ENCODE measurements at regions not wholly inside any gene's neighbourhood (a gene's known extent, or its start where the extent isn't known, plus 50 kb on each side); places are given as distances from the start of the nearest gene placed in this dataset.

DNA sequence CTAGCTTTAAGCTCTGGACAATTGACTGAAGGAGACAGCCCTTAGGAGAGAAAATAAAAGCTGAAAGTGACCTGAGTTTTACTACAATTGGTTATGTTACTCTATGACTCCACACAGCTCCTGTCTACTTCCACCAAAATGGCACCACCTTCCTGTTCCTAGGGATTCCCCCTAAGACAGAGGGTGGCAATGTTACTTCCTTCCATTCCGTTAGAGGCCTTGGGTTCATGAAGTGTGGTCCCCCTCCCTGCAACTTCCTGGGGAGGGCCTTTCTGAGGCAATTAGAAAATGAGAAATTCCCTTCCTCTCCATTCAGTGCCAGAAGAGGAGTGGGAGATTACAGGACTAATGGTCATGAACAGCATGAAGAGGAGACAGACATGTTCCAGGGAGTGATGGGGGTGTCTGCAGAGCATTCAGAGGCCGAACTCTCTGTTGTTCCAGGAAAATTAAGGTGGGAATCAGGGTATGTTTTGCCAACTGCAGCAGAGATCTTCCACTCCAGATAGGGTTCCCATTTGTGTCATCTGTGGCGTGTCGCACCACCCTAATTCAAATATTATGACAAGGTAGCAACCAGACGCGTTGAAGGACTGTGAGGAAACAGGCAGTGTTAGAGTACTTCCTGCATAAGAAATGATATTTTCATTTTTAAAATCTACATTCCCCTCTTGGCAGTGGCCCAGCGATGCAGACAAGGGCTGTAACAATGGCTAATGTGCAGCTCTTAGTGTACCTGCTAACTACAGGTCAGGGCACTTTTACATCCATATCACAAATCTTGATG, 53.1 kb upstream of the TRIM67 start:
- DNase-seq = peak; percentile 13

DNA sequence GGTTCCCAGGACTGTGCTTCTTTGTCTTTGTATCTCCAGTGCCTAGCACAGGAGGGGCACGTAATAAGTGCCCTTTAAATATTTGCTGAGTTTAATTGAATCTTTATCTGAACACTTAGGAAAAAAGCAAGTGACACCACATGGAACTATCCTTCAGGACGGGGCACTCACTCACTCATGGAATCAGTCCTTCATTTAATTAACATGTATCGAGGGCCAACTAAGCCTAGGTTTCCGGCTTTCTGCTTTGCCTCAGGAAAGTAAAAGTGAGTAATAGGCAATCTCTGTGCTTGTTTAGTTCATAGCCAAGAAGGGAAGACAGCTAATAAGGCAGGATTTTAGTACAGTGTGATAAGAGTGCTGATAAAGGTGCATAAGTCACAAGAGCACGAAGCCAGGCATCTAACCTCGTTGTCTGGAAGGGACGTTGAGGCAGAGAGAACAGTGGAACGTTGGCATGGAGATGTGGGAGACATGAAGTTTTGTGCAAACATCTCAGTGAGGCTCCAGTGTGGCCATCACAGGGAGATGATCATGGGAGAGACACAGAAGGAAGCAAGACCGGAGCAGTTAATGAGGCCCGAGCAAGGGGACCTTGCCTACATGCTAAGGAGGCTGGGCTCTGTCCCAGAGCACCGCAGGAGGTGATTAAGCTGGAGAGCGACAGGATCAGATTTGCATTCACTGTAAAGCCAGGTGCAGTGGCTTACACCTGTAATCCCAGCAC, 54.1 kb upstream of the TRIM67 start:
- DNase-seq = no peak

DNA sequence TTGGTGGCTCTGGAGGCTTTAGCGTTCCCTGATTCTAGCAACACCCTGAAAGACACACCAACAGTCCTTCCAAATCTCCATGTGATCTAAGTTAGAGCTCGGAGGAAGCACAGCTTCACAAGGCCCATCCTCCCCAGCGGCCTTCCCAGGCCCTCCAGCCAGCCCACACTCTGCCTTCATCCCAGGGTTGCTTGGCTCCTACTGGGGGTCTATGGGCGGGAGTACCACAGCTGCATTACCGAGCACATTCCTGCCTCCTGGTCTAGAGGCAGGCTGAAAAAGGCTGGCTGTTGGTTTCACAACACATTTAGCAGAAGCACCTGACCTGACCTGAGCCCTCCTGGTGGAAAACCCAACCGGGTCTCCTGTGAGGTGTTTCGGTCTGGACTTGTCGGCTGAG, 54.7 kb upstream of the TRIM67 start:
- DNase-seq = no peak

DNA sequence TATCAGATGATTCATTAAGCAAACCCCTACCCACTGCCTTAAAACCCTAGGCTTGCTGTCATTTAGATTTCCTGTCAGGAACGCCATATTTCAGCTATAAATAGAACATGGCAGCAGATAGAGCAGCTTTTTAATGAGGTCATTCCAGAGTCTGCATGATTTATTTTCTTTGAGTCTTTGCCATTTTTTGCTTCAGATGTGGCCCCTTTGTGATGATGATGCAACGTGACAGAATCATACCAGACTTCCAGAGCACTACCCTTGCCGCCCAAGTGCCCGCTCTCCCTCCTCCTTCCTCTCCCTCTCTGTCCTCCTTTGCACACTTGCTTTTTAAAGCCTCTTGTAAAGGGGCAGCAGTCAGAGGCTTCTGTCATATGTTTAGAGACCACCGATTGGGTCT, 55.5 kb upstream of the TRIM67 start:
- DNase-seq = peak; percentile 11

DNA sequence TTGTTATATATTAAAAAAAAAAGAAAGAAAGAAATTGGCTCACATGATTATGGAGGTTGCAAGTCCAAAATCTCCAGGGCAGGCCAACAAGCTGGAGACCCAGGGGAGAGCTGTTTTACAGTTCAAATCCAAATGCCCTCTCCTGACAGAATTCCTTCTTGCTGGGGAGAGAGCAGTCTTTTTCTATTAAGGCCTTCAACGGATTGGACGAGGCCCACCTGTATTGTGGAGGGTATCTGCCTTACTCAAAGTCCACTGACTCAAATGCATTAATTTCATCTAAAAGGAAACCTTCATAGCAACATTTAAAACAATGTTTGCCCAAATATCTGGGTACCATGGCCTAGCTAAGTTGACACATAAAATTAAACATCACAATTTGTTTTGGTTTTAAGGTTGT, 56.9 kb upstream of the TRIM67 start:
- no peak for DNase-seq

DNA sequence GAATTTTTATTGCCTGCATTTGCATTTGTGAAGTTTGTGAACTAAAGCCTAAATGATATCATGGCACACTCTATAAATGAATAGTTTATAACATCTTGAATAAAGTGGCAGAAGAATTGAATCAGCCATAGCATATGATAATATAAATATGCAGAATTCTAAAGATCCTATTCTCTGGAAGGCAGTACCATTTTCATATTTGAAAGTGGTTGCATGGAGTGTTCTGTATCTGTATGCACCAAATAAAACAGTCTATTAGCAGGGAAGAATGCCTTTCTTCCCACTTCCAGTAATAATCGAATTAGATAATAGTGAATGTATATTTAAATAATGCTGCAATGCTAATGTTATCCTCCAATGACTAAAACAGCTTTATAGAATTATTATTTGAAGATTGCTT, 57.9 kb upstream of the TRIM67 start:
- DNase-seq = no peak

DNA sequence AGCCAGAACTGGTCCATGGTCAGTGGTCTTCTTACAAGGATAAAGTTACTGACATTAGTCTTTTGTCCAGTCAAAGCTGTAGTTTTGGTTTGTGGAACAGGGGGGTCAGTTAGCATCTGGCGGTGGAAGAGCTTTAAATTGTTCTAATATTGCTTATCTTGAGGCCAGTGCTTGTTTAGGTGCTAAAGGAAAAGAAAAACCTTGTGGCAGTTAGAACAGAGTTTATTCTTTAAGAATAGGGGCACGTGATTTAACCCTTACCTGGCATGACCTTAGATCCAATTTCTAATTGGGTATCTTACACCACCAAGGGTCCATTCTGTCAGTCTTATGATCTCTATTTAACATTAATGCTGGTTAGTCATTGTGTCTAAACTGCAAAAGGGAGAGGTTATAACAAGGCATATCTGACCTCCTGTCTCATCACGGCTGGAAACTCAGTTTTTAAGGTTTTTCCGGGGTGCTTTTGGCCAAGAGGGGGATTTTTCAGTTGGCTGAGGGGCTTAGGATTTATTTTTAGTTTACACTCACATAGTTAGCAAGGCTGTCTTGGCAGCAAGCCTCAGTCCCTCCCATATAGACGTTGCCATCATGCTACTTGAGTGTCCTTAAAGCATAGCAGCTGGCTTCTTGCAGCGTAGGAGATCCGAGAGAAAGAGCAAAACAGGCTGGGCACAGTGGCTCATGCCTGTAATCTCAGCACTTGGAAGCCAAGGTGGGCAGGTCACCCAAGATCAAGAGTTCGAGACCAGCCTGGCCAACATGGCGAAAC, 60.1 kb upstream of the FAM89A start:
- no peak for DNase-seq

DNA sequence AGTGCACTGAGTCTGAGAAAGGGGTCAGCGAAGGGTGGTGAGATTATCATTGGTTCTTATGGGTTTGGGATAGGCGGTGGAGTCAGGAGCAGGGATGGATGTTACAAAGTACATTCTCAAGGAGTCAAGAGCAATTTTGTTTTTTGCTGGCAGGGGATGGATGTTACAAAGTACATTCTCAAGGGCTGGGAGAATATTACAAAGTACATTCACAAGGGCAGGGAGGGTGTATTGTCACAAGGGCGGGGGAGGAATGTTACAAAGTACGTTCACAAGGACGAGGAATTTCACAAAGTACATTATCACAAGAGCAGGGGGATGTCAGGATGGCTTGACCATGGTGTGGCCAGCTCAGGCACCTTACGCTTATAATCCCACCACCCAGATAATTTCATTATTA, 59.3 kb upstream of the FAM89A start:
- DNase-seq = no peak

DNA sequence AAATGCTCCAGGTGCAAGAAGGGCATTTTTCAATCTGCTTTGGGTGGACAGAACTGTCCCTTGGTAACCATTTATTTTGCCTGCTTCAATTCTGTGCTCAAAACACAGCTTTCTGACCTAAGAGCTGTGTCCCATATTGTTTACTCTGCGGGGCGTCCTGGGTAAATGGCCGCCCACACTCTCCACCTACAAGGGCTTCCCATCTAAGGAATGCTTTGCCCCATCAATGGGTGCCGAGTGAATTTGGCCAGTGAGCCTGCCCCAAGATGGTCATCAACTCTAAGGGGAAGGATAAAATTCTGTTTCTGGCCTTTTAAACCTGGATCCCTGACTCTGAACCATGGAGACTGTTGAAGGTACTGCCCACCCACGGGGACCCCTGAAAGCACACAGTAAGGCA, 55.5 kb upstream of the FAM89A start:
- DNase-seq = no peak

DNA sequence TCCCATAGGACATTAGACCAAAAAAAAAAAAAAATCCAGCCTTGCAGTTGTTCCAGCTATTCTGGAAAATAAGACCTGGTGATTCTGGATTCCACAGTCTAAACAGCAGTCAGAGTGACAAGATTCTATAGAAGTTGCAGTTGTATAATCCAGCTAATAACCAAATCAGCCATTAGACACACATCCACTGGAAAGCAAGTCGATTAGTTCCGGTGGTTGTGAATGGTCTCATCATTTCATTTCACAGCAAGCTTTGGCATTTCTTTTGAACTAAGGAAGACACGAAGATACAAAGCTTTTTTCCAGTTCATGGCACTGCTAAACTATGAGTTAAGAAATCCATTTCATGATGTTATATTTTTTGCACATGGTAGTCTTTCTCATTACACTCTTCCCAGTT, 54.4 kb upstream of the FAM89A start:
- no peak for DNase-seq

DNA sequence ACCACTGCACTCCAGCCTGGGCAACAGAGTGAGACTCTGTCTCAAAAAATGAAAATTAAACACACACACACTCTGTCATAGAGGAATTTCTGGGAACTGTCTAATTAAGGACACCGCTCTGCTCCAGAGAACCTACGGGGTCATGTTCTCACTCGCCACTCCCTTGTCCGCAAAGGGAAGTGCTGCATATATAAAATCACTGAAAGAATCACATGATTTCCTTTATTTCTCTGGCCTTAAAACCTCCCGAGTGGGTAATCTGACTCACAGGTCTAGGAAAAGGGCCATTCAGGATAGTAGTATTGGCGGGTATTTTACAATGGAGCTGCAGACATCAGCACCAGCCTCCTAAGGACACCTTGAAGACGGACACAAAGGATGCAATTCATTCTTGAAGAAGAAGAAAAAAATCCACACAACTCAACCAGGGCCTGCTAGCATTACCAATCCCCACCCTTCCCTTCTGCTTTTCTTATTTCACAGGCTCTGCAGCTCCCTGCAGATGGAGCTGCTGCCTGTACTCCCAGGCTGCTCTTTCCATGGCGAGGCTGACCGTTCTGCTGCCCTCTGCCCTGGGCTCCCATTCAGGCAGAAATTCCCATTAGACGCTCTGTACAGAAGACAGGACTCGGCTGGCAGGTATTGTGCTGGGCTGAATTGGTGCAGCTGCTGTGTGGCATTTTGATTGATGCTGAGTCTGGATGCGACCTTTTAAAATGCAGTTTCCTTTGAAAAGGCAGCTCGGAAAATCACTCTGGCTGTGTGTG, 53.3 kb upstream of the FAM89A start:
- no peak for DNase-seq

DNA sequence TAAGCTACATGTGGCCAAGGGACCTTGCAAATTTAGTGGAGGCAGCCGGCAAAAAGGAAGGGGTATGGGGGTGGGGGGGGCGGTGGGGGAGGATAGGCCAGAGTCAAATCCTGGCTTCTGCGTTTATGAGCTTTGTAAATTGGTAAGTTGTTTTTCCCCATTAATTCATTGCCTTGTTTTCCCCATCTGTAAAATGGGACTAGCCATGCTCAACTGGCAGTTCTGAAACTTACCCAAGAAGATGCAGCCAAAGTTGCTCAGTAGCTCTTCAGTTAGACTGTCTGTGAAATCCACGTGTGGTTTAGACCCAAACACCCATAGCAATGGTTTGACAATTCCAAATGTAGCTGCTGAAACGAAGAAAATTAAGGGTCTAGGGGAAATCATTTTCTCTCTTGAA, 52.3 kb upstream of the FAM89A start:
- no peak for DNase-seq

DNA sequence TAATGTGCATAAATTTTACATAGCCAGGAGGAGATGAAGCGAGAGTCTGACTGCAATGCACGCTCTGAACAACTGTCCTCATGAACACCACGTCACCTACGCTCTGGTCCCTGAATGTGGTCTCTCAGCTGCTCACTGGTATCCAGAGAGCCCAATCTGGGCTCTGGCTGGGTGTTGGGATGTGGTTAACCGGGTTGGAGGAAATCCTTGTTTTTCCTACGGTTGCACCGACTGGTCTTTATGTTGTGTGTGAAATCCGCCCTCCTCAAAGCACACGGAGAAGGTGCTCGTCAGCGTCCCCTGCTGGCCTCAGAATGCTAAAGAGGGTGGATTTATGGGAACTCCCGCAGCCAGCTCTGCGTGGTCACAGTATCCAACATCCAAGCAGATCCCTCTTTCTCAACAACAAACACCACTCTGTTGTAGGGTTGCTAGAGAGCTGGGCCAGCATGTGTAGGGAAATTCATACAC, 51.8 kb upstream of the FAM89A start:
- DNase-seq = no peak

DNA sequence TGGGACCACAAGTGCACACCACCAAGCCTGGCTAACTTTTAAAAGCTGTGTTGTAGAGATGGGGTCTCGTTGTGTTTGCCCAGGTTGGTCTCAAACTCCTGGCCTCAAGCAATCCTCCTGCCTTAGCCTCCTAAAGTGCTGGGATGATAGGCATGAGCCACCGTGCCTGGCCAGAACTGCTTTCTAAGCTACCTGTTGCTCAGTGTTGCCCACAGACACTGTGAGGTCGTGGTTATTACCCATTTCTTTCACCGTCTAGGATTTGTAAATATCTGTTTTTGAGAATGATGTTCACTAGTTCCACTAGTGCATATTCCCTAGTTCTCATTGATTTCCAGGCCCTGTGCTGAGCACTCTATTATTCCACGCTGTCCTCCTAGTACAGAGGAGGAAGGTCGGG, 51.4 kb upstream of the FAM89A start:
- no peak for DNase-seq
